AG04450 (cell line): ENCODE measurements at regions not wholly inside any gene's neighbourhood (a gene's known extent, or its start where the extent isn't known, plus 50 kb on each side); places are given as distances from the start of the nearest gene placed in this dataset.

ENCODE experiments used
- CTCF ChIA-PET: fragments of 300-600, 350-600 bp; formaldehyde crosslinking; extraction: SDS; loops from one replicate; lab custom pipeline; 2022; ENCODE audit warnings: antibody characterized with exemption, inconsistent platforms; lab: Charles Lee
- POLR2A ChIA-PET: fragments of 350-600 bp; formaldehyde crosslinking; extraction: SDS; loops from one replicate; lab custom pipeline; 2021; ENCODE audit warnings: antibody characterized with exemption, inconsistent platforms; lab: Yijun Ruan, JAX
- DNase-seq: peaks from one replicate; pipeline ENCODE4 v3.0.0-alpha.2; 2011; ENCODE audit warnings: low read depth, low spot score
- H3K27ac ChIP-seq: one replicate; pipeline ENCODE4 v1.5.1; 2012; ENCODE audit warnings: low read depth, low read length, control low read depth
- H3K27me3 ChIP-seq: one replicate; pipeline ENCODE4 v1.6.0; 2012; ENCODE audit warnings: low read length; ENCODE audit not compliant: control insufficient read depth, insufficient read depth
- H3K4me3 ChIP-seq: 2 replicates; pipeline ENCODE4 v1.5.1; 2011; ENCODE audit warnings: mild to moderate bottlenecking, low read depth, low read length, control low read depth
- H3K9me3 ChIP-seq: 2 replicates; pipeline ENCODE4 v1.5.1; 2012; ENCODE audit warnings: low read length; ENCODE audit not compliant: control insufficient read depth, insufficient read depth
- CTCF ChIP-seq: IDR thresholded peaks from 2 replicates; pipeline ENCODE4 v1.5.1; 2011; ENCODE audit warnings: low read depth, low read length, control low read depth, inconsistent platforms

- Histone ChIP-seq H3K9me3 (no peaks in the 10 kb centered on the region), H3K27me3 (no peaks in the 10 kb centered on the region), H3K4me3 (no peak overlapping the region), H3K27ac (no peak overlapping the region)
- TF ChIP-seq CTCF: no peak
- DNase-seq: no peak
- CTCF ChIA-PET: no interaction called here
- POLR2A ChIA-PET: no interaction called here
Observed at GRCh38 chr16:63363738-63364137, 1327.5 kb upstream of the CDH8 start.

- ChIA-PET CTCF (interaction anchor here (0.6 to 1.5 kb wide), 11 partner anchors 8 to 1755 kb away, joined by 3 to 6 read pairs (median 3); no protein-coding TSS in a partner anchor), POLR2A (no interaction called here)
- Histone ChIP-seq H3K9me3 (no peaks in the 10 kb centered on the region), H3K4me3 (no peak overlapping the region), H3K27me3 (no peaks in the 10 kb centered on the region), H3K27ac (no peak overlapping the region)
- TF ChIP-seq CTCF: peak; percentile 91
- DNase-seq: peak; percentile 20
Observed at GRCh38 chr16:63361032-63361624, 1324.9 kb upstream of the CDH8 start.

DNA sequence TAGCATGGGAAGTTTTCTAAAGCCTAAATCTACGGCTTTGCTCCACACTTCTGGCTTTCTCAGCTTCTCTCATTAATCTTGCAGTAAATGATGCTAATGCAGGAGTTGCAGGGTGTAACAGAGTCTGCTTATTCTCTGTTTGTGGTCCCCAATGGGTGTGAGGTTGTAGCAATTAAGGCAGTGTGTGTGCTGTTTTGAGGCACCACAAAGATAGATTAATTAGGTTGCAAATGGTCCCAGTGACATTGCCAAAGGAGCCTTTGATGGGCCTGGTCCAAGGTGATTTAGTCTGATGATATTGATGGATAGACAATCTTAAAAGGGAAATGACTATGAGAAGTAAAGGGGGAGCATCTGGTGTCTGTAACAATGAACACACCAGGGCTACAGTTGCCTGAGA, 1313.7 kb upstream of the CDH8 start:
- H3K27me3 ChIP-seq: no peaks in the 10 kb centered on the region
- CTCF ChIA-PET: no interaction called here

DNA sequence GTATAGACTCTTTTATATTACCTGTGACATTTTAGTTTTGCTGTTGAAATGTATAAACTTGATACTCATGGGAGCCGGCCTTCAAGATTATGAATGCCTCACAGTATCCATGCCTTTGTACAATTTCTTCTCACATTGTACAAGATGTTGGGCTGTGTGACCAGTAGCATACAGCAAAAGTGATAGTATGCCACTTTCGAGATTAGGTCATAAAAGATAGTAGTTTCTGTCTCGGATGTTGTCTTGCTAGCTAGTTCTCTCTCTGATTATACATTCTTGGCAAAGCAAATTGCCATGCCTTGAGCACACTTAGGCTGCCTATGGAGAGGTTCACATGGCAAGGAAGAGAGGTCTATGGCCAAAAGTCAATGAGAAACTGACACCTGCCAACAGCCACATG, 1309.8 kb upstream of the CDH8 start:
- ChIA-PET CTCF (interaction anchor here (1.1 kb wide), 1 partner anchor 15 kb away, joined by 4 read pairs; no protein-coding TSS in a partner anchor), POLR2A (interaction anchor here (0.7 kb wide), 1 partner anchor 34 kb away, joined by 3 read pairs; no protein-coding TSS in a partner anchor)
- Histone ChIP-seq H3K27ac (no peak overlapping the region), H3K27me3 (no peaks in the 10 kb centered on the region), H3K9me3 (no peaks in the 10 kb centered on the region), H3K4me3 (no peak overlapping the region)
- TF ChIP-seq CTCF: no peak
- no peak for DNase-seq

More for the DNA sequence above, 1313.7 kb upstream of the CDH8 start:
- TF ChIP-seq CTCF: no peak
- Histone ChIP-seq H3K4me3 (no peak overlapping the region), H3K27ac (no peak overlapping the region), H3K9me3 (no peaks in the 10 kb centered on the region)
- no peak for DNase-seq
- POLR2A ChIA-PET: no interaction called here

DNA sequence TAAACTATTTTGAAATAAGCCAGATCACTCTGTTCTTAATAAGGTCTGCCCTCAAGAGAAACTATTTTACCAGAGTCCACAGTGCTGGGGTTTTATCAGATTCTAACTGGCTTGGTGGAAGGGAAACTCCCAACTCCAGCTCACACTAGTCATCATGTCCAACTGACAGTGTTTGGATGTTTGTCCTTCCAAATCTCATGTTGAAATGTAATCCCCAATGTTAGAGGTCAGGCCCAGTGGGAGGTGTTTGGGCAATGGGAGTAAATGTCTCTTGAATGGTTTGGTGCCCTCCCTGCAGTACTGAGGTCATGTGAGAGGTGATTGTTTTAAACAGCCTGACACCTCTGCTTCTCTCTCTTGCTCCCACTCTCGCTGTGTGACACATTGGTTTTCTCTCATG, 1301.0 kb upstream of the CDH8 start:
- ChIA-PET POLR2A (no interaction called here), CTCF (no interaction called here)
- DNase-seq: no peak
- Histone ChIP-seq H3K27ac (no peak overlapping the region), H3K9me3 (no peaks in the 10 kb centered on the region), H3K4me3 (no peak overlapping the region), H3K27me3 (no peaks in the 10 kb centered on the region)
- TF ChIP-seq CTCF: no peak
